NCI-H187 (cell line): ENCODE measurements at regions not wholly inside any gene's neighbourhood (a gene's known extent, or its start where the extent isn't known, plus 50 kb on each side); places are given as distances from the start of the nearest gene placed in this dataset.
"Not testable (repeated sequence)": the region's sequence is repeated elsewhere in the genome, so short reads cannot be mapped to it uniquely, and the experiment has no call there.

Source experiments
- DNase-seq, 2 experiments: peaks; one replicate each; lab custom pipeline; 2025; lab: John Stamatoyannopoulos, UW

GRCh38 chr16:16448423-16448822 lies 69.5 kb downstream of the NPIPA7 start:
- not testable (repeated sequence) for DNase-seq

GRCh38 chr16:16449712-16450237 lies 70.8 kb downstream of the NPIPA7 start:
- not testable (repeated sequence) for DNase-seq

DNA sequence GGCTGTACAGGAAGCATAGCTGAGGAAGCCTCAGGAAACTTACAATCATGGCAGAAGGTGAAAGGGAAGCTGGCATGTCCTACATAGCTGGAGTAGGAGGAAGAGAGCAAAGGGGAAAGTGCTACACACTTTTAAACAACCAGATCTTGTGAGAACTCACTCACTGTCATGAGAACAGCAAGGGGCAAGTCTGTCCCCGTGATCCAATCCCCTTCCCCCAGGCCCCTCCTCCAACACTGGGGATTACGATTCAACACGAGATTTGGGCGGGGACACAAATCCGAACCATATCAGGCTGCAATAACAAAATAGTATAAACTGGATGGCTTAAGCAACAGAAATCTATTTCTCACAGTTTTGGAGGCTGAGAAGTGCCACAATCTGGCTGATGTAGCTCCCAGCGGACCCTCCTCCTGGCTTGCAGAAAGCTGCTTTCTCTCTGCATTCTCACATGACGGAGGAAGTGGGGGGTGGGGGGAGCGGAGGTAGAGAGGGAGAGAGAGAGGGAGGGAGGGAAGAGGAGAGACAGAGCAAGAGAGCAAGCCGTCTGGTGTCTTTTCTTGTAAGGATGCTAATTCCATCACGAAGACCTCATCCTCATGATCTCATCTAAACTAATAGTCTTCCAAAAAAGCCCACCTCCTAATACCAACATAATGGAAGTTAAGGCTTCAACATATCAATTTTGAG lies 72.9 kb downstream of the NPIPA7 start:
- DNase-seq: not testable (repeated sequence)

DNA sequence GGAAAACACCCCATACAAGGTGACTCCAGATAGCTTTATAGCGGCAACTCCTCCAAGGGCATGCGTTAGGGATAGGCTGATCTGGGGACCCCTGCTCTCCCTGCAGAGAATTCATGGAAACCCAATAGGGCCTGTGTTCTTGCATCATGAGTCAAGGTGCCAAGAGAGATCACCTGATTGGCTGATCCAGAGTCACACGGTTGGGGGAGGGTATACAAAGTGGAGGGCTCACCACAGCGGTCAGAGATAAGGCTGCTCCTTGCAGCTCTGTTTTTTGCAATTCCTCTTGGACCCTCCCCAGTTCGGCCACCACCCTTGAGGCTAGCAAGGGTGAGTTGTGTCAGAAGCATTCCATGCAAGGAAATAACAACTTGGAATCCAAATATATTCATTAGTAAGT lies 79.6 kb downstream of the NPIPA7 start:
- not testable (repeated sequence) for DNase-seq

DNA sequence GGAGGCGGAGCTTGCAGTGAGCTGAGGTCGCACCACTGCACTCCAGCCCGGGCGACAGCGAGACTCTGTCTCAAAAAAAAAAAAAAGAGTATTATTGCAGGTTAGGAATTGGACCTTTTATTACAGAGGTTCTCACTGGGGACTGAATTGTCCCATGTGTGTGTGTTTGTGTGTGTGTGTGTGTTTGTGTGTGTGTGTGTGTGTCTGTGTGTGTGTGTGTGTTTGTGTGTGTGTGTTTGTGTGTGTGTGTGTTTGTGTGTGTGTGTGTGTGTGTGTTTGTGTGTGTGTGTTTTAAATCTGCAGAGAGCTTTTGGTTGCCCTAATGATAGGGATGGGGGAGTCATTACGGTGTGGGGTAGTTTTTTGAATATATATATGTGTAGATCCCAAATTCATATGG lies 84.9 kb downstream of the NPIPA7 start:
- not testable (repeated sequence) for DNase-seq

- not testable (repeated sequence) for DNase-seq
Observed at GRCh38 chr16:16488919-16489318, 110.0 kb downstream of the NPIPA7 start.

- not testable (repeated sequence) for DNase-seq
Observed at GRCh38 chr16:16489466-16489865, 110.5 kb downstream of the NPIPA7 start.

DNA sequence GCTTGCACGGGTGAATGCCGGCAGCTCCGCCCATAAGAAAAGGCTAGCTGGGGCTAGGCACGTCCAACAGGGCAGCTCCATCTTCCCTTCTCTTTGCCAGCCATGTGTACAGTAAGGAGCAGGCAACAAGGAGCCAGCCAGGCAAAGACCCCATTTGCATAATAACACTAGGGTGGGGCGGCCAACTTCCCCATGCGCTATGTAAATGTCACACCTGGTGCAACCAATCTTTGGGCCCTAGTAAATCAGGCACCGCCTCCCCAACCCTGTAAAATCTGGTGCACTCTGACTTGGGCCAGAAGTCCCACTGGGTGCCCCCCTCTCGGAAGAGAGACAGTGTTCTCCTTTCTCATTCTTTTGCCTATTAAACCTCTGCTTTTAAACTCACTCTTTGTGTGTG lies 115.2 kb downstream of the NPIPA7 start:
- DNase-seq: not testable (repeated sequence)

GRCh38 chr16:16494998-16495397 lies 116.1 kb downstream of the NPIPA7 start:
- not testable (repeated sequence) for DNase-seq

DNA sequence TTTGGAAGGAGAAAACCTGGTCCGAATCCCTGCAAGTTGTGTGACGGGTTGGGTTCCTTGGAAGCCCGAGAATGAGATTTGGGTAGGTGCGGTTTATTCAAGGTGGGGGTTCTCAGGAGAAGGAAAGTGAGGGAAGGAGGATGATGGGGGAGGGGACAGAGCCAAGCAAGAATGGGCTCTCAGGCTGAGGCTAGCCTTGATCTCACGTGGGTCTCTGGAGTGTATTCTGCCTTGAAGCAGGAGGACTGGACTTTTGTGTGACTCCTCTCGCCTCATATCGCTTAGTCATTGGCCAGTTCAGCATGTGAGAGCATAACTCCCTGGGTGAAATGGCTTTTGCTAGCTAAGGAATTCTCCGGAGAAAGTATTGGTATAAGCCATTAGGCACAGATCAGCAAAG lies 120.9 kb downstream of the NPIPA7 start:
- DNase-seq: not testable (repeated sequence)

DNA sequence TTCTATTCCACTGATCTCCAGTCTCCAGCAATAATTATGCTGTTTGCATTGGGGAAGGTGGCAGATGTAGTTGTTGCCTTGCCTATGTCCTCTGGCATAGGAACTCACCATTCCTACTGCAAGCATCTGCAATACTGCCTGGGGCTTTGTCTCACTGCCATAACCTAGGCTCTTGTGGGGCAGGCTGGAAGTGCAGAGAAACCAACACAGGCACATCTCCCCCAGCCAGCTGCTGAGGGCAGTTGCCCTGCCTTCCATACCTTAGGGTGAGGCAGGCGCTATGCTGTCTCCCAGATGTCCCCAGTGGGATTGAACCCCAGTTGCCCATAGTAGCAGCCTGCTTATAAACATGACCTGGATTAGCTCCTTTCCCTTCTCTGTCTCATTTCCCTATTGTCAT lies 128.1 kb downstream of the NPIPA7 start:
- not testable (repeated sequence) for DNase-seq

- DNase-seq: not testable (repeated sequence)
Observed at GRCh38 chr16:16508344-16508743, 129.4 kb downstream of the NPIPA7 start.

- not testable (repeated sequence) for DNase-seq
Observed at GRCh38 chr16:16519395-16519794, 140.5 kb downstream of the NPIPA7 start.

DNA sequence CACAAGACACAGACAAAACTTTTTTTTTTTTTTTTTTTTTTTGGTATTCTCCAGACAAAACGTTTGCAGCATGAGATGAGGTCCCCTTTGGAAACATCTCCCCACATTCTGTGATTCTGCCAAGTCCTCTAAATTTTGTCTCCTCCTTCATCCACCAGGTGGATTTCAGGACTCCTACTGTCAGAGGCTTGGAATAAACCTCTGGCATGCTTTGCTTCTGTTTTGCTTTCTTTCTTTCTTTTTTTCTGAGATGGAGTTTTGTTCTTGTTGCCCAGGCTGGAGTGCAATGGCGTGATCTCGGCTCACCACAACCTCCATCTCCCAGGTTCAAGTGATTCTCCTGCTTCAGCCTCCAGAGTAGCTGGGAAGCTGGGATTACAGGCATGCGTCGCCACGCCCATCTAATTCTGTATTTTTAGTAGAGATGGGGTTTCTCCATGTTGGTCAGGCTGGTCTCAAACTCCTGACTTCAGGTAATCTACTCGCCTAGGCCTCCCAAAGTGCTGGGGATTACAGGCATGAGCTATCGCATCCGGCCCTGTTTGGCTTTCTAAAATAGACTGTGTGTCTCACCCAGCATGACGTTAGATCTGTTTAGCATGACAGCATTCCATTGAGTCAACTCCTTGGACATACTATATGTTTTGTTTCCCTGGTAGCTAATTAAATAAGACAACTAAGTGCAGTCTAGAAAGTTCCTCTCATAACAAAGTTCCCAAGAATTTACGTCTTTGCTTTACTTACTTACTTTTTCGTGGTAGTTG lies 142.5 kb downstream of the NPIPA7 start:
- not testable (repeated sequence) for DNase-seq

DNA sequence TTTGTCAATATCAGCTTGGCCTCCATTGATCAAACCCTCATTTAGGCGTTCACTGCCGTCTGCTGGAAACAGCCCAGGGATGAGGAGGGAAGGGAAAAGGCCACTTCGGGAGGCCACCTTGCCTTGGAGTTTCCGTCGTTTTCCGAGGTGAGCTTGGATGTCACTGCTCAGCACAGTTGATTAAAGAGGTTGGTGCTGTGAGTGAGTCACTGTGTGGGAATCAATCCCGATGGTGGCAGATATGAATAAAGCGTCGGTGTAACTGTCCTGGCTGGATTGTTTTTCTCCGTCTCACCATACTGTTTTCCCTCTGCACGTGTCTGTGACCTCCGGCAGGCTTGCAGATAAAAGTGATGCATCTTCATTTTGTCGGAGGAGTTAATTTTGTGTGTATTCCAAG lies 148.1 kb downstream of the NPIPA7 start:
- DNase-seq: not testable (repeated sequence)

GRCh38 chr16:16530744-16531143 lies 151.8 kb downstream of the NPIPA7 start:
- DNase-seq: not testable (repeated sequence)

DNA sequence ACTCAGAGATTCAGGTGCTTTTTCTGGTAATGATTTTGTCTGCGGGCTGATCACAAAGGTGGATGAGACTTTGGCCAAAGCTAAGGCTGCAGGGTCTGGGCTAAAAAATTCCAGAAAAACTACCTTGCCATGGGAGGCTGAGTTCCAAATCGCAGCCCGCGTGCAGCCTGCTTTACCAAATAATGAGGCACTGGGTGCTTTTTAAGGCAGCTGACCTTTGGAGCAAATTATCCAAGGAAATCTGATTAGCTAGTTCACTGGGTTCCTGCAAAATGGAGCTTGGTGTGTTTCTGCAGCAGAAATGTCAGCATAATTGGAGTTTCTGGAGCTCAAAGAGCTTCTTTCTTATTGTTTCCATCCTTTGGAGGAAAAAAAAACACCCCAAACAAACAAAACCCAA lies 156.6 kb downstream of the NPIPA7 start:
- DNase-seq: not testable (repeated sequence)

- not testable (repeated sequence) for DNase-seq
Observed at GRCh38 chr16:16536151-16536550, 157.2 kb downstream of the NPIPA7 start.

GRCh38 chr16:16549710-16550109 lies 170.8 kb downstream of the NPIPA7 start:
- not testable (repeated sequence) for DNase-seq

- DNase-seq: not testable (repeated sequence)
Observed at GRCh38 chr16:16550824-16551223, 171.9 kb downstream of the NPIPA7 start.

DNA sequence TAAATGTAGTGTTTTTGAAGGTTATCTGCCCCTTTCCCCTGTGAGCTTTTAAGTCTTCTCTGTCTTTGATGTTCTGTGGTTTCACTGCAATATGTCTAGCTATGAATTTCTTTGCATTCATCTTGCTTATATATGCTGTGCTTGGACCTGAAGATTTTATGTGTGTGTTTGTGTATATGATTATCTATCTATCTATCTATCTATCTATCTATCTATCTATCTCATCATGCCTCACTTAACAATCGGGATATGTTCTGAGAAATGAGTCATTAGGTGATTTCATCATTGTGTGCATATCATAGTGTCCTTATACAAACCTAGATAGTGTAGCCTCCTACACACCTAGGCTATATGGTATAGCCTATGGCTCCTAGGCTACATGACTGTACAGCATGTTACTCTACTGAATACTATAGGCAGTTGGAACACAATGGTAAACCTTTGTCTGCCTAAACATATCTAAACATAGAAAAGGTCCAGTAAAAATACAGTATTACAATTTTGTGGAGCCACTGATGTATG lies 173.9 kb downstream of the NPIPA7 start:
- not testable (repeated sequence) for DNase-seq

DNA sequence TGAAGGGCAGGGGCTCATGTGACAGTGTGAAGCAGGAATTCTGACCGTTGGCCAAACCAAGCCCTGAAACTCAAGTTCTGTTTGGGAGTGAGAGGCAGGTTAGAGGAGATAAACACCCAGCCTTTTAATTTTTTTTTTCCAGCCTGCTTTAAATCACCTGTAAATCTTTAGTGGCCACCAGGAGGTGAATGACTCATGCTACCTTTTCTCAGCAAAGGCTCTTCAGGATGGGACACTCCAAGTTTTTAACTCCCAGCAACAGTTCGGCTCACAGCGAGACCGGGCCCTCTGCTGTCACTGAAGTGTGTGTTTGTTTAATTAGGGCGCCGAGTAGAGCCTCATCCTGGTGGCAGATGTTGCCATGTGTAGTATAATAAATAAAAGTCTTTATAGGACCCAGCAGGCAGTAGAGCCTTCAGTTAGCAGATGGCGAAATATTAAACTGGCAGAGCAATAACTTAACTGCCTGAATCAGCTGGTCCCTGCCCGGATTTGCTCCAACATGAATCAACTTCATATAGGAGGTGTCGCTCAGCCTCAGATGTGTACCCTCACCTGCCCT lies 180.3 kb downstream of the NPIPA7 start:
- DNase-seq: not testable (repeated sequence)
